ENCODE measurements at regions not wholly inside any gene's neighbourhood (a gene's known extent, or its start where the extent isn't known, plus 50 kb on each side); places are given as distances from the start of the nearest gene placed in this dataset.
"Not testable (repeated sequence)": the region's sequence is repeated elsewhere in the genome, so short reads cannot be mapped to it uniquely, and the experiment has no call there.

DNA sequence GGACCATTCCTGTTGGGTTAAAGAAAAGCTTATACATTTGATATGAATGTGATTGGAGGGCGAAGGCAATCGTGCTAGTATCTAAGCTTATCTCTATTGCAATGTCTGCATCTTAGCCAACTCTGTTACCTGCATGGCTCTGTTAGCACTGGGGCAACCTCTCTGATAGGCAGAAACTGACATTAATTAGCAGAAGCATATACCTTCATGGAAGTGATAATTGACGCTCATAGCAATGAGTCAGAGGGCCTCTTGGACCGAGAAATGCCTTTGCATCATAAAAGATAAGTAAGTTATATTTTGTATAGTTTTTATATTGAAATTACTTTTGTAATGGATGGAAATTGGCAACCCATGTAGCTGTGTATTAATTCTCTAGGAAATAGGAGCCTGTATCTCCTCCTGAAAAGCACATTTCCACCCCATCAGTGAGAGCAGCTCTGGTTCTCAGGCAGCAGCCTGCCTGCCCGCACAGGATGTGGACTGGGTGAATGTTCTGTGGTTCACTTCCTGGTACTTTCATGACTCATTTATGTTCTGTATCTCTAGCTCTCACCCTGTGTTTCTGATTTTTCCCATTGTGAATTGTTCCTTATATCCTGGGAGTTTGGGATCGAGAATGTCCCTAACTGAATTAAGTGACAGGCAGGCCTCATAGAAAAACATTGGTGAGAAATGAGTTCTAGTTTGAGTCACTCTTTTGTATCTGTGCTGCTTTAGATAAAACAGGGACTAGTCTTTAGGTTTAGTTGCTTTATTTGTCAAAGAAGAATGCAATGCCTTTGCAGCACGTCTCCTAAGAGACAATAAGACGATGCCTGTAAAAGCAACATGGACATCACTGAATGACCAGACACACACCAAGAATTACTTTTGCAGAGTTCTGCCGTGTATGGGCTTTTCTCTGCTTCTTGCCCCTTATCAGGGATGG lies 344.9 kb downstream of the DCDC2C start:
- DNase-seq (ENCODE audit: low spot score), result no peak

- no peak for DNase-seq (ENCODE audit: low spot score)
These were observed 346.1 kb downstream of the DCDC2C start for GRCh38 chr2:4049463-4049862.

DNA sequence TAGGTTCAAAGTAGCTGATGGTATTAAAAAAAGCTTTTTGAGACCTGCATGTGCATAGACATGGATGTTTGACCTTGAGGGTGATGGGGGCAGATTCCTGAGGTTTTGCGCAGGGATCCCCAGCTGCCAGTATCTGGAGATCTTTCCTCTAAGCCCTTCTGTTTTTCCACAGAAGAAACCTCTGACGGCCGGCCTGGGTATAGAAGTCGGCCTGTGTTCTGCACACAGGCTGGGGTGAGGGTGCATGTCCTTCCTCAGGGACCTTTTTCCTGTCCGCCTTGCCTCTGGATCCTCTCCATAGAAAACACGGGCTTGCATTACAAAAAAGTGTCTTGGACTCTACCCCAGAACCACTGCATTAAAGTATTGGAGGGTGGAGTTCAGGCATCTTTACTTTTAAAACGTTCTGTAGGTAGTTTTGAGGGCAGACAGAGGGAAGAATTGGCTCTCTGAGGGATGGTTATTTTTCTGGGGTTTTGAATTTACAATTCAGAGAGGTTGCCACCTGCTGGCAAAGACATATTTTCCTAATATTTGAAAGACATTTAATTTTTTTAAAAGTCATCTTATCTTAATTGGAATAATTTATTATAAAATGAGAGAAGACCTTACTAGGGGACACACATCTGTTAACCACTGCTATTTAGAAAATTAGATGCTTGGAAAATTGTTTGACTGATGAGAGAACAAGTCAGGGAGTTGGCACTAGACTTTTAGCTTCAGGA lies 350.6 kb downstream of the DCDC2C start:
- no peak for DNase-seq (ENCODE audit: low spot score)

DNA sequence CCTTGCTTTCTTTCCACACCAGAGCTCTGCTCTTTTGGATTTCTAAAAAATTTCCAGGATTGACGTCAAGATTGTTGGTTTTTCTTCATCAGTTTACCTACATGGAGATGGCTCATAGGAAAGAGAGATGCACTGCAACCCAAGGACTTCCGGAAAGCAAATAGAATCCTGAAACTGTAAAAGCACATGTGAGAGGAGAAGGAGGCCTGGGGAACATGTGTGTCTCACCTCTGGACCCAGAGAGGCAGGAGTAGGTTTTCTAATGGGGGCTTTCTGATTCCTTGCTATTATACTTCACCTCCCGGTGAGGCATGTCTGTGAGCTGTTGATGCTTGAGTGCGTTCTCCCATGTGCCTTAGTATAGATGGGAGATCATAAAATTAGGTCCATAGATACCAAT lies 362.8 kb downstream of the DCDC2C start:
- DNase-seq (ENCODE audit: low spot score), result no peak

- no peak for DNase-seq (ENCODE audit: low spot score)
These were observed 369.7 kb downstream of the DCDC2C start for GRCh38 chr2:4073026-4073569.

- DNase-seq (ENCODE audit: low spot score), result no peak
These were observed 373.6 kb downstream of the DCDC2C start for GRCh38 chr2:4077017-4077416.

GRCh38 chr2:4085186-4085585 lies 381.8 kb downstream of the DCDC2C start:
- no peak for DNase-seq (ENCODE audit: low spot score)

DNA sequence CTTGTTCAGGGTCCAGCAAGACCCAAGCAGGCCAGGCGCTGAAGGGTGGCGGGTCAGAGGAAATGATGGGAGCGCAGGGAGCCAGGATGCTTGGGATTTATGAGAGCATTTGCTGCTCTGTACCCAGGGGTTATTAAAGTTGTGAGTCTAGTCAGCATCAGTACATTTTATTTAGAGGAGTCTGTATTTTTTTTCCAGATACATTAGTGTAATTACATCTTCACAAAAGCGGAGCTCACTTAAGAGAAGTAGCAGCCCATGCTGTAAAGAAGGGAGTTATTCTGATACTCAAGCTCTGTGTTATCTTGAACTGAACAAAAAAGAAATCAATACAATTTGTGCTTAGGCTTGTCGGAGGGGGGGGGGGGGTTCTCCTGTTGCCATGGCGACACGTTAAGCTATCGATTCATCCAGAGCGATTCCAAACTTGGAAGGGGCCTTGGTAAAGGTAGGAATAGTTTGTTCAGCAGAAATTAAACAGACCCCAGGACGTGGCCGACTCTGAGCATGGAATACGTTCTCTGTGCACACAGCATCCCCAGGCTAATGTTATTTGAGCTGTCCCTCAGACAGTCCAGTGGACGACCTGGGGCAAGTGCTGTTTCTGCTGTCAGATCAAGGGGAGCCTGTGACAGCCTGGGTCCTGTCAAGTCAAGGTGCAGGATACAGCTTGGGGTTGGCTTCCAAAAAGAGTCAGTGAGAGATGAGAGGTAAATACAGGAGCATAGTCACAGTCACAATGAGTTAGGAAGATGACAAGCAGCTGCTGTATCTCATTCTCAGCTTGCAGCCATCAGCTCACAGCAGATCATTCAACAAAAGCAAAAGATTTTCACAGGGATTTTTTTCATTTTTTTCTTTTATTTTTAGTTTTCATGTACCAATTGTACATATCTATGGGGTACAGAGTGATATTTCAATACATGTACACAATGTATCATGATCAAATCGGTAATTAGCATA lies 387.6 kb downstream of the DCDC2C start:
- no peak for DNase-seq (ENCODE audit: low spot score)

DNA sequence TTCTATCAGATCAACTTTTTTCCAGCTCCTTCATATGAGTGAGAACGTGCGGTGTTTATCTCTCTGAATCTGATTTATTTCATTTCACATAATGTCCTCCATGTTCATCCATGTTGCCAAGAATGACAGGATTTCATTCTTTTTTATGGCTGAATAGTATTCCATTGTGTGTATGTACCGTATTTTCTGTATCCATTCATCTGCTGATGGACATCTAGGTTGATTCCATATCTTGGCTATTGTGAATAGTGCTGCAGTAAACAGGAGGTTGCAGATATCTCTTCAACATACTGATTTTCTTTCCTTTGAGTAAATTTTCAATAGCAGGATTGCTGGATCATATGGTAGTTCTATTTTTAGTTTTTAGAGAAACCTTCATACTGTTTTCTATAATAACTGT lies 388.5 kb downstream of the DCDC2C start:
- no peak for DNase-seq (ENCODE audit: low spot score)

- DNase-seq (ENCODE audit: low spot score), result no peak
These were observed 391.4 kb downstream of the DCDC2C start for GRCh38 chr2:4094743-4095142.

GRCh38 chr2:4096978-4097766 lies 393.8 kb downstream of the DCDC2C start:
- no peak for DNase-seq (ENCODE audit: low spot score)

DNA sequence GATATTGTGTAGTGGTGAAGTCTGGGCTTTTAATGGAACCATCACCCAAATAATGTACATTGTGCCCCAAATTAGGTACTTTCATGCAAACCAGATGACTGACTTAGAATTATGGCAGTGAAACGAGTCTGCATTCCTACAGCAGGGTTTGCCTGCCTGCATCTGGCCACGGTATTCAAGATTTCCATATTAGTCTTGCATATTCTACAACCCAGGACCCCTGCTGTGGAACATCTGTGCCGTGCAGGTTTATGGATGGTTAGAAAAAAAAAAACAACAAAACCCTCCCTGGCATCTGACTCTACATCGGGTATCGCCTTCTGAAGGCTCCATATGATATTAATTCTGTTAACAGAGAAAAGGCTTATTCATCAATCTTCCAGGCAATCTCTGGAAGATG lies 394.8 kb downstream of the DCDC2C start:
- DNase-seq (ENCODE audit: low spot score), result no peak

DNA sequence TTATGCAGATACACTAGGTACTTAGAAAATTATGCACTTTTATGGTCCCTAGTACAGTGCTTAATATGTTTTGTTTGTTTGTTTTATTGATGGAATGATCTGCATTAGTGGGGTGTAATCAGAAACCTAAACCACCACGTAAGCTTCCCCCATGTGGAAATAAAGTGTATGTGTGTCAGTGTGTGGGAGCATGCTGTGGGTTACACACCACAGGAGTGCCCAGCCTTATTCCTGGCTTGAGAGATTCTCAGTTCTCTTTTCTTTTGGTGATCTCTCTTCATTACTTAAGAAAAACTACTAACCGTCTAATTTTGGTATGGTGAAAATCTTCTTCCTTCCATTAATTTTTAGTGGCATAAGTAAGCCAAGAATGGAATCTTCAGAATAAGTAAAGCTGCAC lies 398.6 kb downstream of the DCDC2C start:
- no peak for DNase-seq (ENCODE audit: low spot score)

DNA sequence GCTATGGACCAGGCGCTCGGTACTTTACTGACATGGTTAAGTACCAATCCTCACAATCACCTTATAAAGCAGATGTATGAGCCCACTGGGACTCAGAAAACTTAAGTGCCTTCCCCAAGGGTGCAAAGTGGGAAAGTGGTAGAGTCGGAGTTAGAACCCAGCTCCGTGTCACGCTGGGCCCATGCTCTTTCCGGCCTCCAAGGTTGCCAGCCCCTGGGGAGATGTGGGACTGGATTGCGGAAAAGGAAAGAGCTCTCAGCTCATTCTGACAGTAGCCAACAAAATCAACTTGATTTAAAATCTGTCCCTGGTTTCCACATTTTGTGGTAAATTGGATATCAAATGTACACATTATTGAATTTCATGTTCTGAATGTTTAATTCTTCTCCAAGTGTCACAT lies 403.8 kb downstream of the DCDC2C start:
- DNase-seq (ENCODE audit: low spot score), result no peak

- DNase-seq (ENCODE audit: low spot score), result no peak
These were observed 406.9 kb downstream of the DCDC2C start for GRCh38 chr2:4110273-4110672.

GRCh38 chr2:4115435-4115834 lies 412.1 kb downstream of the DCDC2C start:
- DNase-seq (ENCODE audit: low spot score), result not testable (repeated sequence)

GRCh38 chr2:4122726-4123125 lies 419.4 kb downstream of the DCDC2C start:
- DNase-seq (ENCODE audit: low spot score), result no peak

DNA sequence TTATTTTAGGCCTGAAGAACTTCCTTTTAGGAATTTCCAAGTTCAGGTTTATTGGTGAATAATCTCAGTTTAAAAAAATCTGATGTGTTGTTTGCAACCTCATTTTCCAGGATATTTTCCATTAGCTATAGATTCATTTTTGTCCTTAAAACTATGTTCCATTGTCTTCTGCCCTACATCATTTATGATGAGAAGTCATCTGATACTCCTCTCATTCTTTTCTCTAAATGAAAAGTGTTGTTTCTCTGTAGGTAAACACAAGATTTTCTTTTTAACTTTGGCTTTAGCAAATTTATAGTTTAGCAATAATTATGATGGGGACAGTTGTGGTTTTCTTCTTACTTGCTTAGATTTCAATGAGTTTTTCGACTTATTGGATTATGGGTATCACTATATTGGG lies 427.3 kb downstream of the DCDC2C start:
- DNase-seq (ENCODE audit: low spot score), result no peak

GRCh38 chr2:4134551-4135550 lies 431.5 kb downstream of the DCDC2C start:
- DNase-seq (ENCODE audit: low spot score), result no peak

- DNase-seq (ENCODE audit: low spot score), result no peak
These were observed 432.4 kb downstream of the DCDC2C start for GRCh38 chr2:4135765-4136164.
